Activated naive CD4-positive, alpha-beta T cell treated with anti-CD3 and anti-CD28 coated beads for 36 hours (primary cell): ENCODE measurements at regions not wholly inside any gene's neighbourhood (a gene's known extent, or its start where the extent isn't known, plus 50 kb on each side); places are given as distances from the start of the nearest gene placed in this dataset.
"Not testable (repeated sequence)": the region's sequence is repeated elsewhere in the genome, so short reads cannot be mapped to it uniquely, and the experiment has no call there.

ENCODE experiments used
- CTCF ChIA-PET: fragments of 350-600 bp; sonication (Branson Sonifier 250); formaldehyde crosslinking; loops from one replicate; lab custom pipeline; 2021; ENCODE audit warnings: antibody characterized with exemption; lab: Charles Lee
- DNase-seq: peaks from one replicate; pipeline ENCODE4 v3.0.0-alpha.2; 2020
- H3K27ac Mint-ChIP-seq: one replicate; pipeline ENCODE4 v1.8.0; 2021; ENCODE audit warnings: mild to moderate bottlenecking, mixed read lengths
- H3K27me3 Mint-ChIP-seq: one replicate; pipeline ENCODE4 v1.8.0; 2021; ENCODE audit warnings: low read depth, mixed read lengths
- H3K36me3 Mint-ChIP-seq: one replicate; pipeline ENCODE4 v1.8.0; 2021; ENCODE audit warnings: low read depth, mixed read lengths
- H3K4me1 Mint-ChIP-seq: one replicate; pipeline ENCODE4 v1.8.0; 2021; ENCODE audit warnings: low read depth, mixed read lengths
- H3K4me3 Mint-ChIP-seq: one replicate; pipeline ENCODE4 v1.8.0; 2021; ENCODE audit warnings: mild to moderate bottlenecking, moderate library complexity, mixed read lengths
- H3K9me3 Mint-ChIP-seq: one replicate; pipeline ENCODE4 v1.8.0; 2021; ENCODE audit warnings: mixed read lengths
- intact Hi-C: fragments of 100-400 bp; cut with micrococcal nuclease; formaldehyde crosslinking; loops from one replicate; pipeline ENCODE4 v1.15.1; 2023

DNA sequence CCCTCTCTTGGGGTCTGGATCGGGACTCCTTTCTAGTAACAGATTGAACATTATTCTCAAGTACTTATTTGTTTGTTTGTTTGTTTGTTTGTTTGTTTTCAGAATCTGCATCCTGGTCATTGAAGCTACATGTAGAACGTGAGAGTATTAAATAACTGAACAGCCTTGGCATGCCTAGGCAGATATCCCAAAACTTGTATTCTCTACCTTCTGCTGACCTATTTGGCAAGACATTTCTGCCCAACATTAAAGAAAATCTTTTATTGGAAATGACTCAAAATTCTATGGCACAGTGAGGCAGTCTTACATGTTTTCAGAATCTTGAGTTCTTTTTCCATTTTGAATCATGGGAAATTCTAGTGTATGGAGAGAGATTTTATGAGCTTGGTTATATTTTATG lies 165.1 kb upstream of the CNOT2 start:
- Mint-ChIP-seq H3K9me3 (peaks cover 2% of the 10 kb centered on the region), H3K27ac (no peak overlapping the region), H3K4me1 (no peaks in the 10 kb centered on the region), H3K36me3 (no peaks in the 10 kb centered on the region), H3K4me3 (no peak overlapping the region), H3K27me3 (no peaks in the 10 kb centered on the region)
- DNase-seq, result no peak
- intact Hi-C loops, result no loop called here
- CTCF ChIA-PET, result no interaction called here

DNA sequence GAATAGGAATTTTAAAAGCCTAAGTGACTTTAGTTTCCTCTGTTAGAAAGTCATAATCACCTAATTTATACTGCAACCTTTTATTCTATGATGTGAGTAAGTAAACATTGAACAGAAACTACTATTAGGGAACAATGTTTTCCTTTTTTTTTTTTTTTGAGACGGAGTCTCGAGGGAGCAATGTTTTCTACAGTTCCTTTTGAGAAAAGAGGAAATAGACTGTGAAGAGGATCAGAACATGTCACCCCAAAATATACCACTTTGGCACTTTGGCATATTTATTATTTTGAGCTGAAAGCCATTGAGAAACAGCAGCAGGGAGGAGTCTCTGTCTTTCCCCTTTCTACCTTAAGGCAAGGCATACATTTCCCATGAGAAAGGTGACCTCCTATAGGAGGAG lies 162.7 kb upstream of the CNOT2 start:
- H3K4me1 Mint-ChIP-seq, result no peaks in the 10 kb centered on the region
- H3K27me3 Mint-ChIP-seq, result no peaks in the 10 kb centered on the region
- no peak overlapping the region for H3K4me3 Mint-ChIP-seq
- no peaks in the 10 kb centered on the region for H3K36me3 Mint-ChIP-seq
- no peak for DNase-seq
- peaks cover 2% of the 10 kb centered on the region for H3K9me3 Mint-ChIP-seq
- H3K27ac Mint-ChIP-seq, result no peak overlapping the region
- intact Hi-C loops, result no loop called here
- CTCF ChIA-PET, result no interaction called here

DNA sequence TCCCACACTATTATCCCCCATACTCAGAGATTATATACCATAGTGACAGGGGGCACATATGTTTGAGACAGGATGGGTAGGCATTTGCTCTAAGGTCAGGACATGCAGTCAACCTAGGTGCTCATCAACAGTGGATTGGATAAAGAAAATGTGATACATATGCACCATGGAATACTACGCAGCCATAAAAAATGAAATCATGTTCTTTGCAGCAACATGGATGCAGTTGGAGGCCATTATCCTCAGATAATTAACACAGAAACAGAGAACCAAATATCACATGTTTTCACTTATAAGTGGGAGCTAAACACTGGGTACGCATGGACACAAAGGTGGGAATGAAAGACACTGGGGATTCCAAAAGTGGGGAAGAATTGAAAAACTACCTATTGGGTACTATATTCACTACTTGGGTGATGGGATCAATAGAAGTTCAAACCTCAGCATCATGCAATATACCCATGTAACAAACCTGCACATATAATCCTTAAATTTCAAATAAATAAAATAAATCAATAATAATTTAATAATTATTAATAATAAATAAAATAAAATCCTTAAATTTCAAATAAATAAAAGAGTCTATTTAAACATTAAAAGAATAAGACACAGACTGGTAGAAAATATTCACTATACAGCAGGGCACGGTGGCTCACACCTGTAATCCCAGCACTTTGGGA lies 160.1 kb upstream of the CNOT2 start:
- Mint-ChIP-seq H3K4me3 (no peak overlapping the region), H3K27me3 (no peaks in the 10 kb centered on the region), H3K9me3 (peaks cover 2% of the 10 kb centered on the region), H3K27ac (no peak overlapping the region), H3K36me3 (no peaks in the 10 kb centered on the region), H3K4me1 (no peaks in the 10 kb centered on the region)
- intact Hi-C loops, result no loop called here
- no peak for DNase-seq
- CTCF ChIA-PET, result no interaction called here

DNA sequence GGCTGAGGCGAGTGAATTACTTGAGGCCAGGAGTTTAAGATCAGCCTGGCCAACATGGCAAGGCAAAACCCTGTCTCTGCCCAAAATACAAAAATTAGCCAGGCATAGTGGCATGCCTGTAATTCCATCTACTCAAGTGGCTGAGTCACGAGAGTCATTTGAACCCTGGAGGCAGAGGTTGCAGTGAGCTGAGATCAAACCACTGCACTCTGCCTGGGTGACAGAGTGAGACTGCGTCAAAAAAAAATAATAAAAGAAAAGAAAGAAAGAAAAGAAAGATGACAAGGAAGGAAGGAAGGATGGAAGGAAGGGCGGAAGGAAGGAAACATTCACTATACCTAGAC lies 159.6 kb upstream of the CNOT2 start:
- H3K9me3 Mint-ChIP-seq, result peaks cover 2% of the 10 kb centered on the region
- no peaks in the 10 kb centered on the region for H3K4me1 Mint-ChIP-seq
- H3K36me3 Mint-ChIP-seq, result no peaks in the 10 kb centered on the region
- no peaks in the 10 kb centered on the region for H3K27me3 Mint-ChIP-seq
- H3K27ac Mint-ChIP-seq, result no peak overlapping the region
- intact Hi-C loops, result no loop called here
- CTCF ChIA-PET, result interaction anchor here (0.6 kb wide), 1 partner anchor 496 kb away, joined by 3 read pairs; no protein-coding TSS in a partner anchor
- H3K4me3 Mint-ChIP-seq, result no peak overlapping the region
- DNase-seq, result no peak

DNA sequence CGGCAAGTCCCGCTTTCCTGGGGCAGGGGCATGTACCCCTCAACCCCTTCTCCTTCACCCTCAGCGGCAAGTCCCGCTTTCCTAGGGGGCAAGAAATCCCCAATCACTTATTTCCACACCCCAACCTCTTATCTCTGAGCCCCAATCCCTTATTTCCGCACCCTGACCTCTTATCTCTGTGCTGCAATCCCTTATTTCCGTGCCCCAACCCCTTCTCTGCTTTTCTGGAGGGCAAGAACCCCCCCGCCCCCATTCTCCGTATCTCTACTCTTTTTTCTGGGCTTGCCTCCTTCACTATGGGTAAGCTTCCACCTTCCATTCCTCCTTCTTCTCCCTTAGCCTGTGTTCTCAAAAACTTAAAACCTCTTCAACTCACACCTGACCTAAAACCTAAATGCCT lies 156.9 kb upstream of the CNOT2 start:
- H3K27me3 Mint-ChIP-seq, intact Hi-C loops, CTCF ChIA-PET, H3K4me3 Mint-ChIP-seq, H3K36me3 Mint-ChIP-seq, DNase-seq, H3K9me3 Mint-ChIP-seq, H3K4me1 Mint-ChIP-seq, H3K27ac Mint-ChIP-seq: not testable (repeated sequence)

DNA sequence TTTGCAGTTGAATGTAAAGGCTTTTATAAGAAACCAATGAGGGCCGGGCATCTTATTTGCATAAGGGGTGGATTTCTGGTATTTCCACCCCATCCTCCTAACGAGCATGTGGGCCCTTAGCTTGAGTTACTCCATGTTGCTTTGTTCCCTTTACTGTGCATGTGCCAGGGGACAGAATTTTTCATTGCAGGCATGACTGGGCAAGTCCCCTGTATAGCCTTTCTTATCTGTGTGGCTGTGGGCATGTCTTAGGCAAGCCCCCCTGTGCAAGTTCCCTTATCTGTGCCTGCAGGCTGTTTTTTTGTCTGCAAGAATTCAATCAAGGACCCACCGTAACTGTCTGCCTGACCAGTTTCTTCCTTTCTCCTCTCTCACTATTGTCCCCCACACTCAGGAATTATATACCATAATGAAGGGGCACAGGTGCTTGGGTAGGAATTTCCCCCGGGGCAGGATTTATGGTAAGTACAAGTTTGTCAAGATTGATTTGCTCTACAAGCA lies 152.2 kb upstream of the CNOT2 start:
- DNase-seq, result no peak
- intact Hi-C loops, result no loop called here
- H3K4me3 Mint-ChIP-seq, result no peak overlapping the region
- CTCF ChIA-PET, result no interaction called here
- H3K36me3 Mint-ChIP-seq, result no peaks in the 10 kb centered on the region
- H3K4me1 Mint-ChIP-seq, result no peaks in the 10 kb centered on the region
- H3K27ac Mint-ChIP-seq, result no peak overlapping the region
- H3K9me3 Mint-ChIP-seq, result no peaks in the 10 kb centered on the region
- H3K27me3 Mint-ChIP-seq, result peaks cover 2% of the 10 kb centered on the region

DNA sequence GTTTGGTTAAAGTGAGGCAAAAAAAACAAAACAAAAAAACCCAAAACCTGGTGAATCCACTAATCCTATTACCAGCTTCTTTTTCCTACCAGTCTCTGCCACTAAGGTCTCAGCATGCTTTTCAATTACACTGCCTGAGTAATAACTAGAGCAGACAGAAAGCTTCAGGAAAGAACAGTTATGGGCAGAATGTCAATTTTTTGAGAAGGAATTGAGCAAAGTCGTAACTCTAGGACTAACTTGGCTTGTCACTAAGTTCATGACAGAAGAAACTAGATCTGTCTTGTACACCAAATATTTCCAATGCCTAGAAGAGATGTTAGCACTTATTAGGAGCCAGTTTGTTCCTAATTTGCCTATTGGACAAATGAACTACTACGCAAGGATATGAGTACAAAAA lies 148.8 kb upstream of the CNOT2 start:
- CTCF ChIA-PET, result interaction anchor here (0.7 kb wide), 1 partner anchor 221 kb away, joined by 3 read pairs; no protein-coding TSS in a partner anchor
- no peaks in the 10 kb centered on the region for H3K9me3 Mint-ChIP-seq
- no peak overlapping the region for H3K27ac Mint-ChIP-seq
- H3K27me3 Mint-ChIP-seq, result peaks cover 2% of the 10 kb centered on the region
- no peaks in the 10 kb centered on the region for H3K36me3 Mint-ChIP-seq
- no peak overlapping the region for H3K4me3 Mint-ChIP-seq
- intact Hi-C loops, result no loop called here
- H3K4me1 Mint-ChIP-seq, result no peaks in the 10 kb centered on the region
- DNase-seq, result no peak

DNA sequence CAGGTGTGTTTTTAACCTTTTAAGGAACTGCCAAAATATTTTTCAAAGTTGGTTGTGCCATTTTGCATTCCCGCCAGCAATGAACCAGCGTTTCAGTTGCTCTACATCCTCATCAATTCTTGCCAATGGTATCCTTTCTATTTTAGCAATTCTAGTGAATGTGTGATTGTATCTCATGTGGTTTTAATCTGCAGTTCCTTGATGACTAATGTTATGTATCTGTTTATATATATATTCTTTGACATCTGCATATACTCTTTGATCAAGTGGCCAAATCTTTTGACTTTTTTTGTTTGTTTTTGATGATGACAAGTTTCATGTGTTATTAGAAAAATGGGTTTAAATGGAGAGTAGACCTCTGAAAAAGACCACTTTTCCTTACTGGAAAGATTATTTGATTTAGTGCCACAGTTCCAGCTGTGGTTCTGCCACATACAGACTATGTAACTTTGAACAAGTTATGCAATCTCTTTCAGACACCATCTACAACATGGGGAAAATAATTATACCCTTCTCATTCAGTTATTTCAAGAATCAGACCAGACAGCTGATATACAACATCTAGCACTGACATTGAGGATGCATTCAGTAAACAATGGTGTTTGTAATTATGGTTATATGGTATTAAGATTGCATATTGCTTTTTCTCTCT lies 146.3 kb upstream of the CNOT2 start:
- no peak overlapping the region for H3K4me3 Mint-ChIP-seq
- H3K36me3 Mint-ChIP-seq, result no peaks in the 10 kb centered on the region
- no peaks in the 10 kb centered on the region for H3K27me3 Mint-ChIP-seq
- no peak overlapping the region for H3K27ac Mint-ChIP-seq
- CTCF ChIA-PET, result interaction anchor here (0.7 kb wide), 1 partner anchor 65 kb away, joined by 3 read pairs; no protein-coding TSS in a partner anchor
- no peak for DNase-seq
- intact Hi-C loops, result no loop called here
- no peaks in the 10 kb centered on the region for H3K4me1 Mint-ChIP-seq
- no peaks in the 10 kb centered on the region for H3K9me3 Mint-ChIP-seq

DNA sequence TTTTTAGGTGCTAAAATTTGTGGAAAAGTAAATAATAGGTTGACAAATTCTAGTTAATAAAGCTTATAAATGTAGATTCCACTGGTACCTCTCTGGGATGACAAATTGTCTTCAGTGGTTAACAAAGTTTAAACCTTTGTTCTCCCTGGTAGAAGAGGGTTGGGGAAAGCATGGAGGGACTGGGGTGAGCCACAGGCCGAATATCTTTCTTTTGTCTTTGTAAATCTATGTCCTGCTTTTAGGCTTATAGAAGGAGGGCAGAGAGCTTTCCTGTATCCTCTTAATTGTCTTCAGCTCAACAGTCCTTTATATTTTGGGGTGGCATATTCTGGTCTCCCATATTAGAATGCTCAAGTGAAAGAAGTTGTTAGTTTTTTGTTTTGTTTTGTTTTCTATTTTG lies 142.2 kb upstream of the CNOT2 start:
- Mint-ChIP-seq H3K27ac (no peak overlapping the region), H3K27me3 (no peaks in the 10 kb centered on the region), H3K4me3 (no peak overlapping the region), H3K4me1 (no peaks in the 10 kb centered on the region), H3K36me3 (no peaks in the 10 kb centered on the region), H3K9me3 (no peaks in the 10 kb centered on the region)
- no peak for DNase-seq
- CTCF ChIA-PET, result no interaction called here
- intact Hi-C loops, result no loop called here

DNA sequence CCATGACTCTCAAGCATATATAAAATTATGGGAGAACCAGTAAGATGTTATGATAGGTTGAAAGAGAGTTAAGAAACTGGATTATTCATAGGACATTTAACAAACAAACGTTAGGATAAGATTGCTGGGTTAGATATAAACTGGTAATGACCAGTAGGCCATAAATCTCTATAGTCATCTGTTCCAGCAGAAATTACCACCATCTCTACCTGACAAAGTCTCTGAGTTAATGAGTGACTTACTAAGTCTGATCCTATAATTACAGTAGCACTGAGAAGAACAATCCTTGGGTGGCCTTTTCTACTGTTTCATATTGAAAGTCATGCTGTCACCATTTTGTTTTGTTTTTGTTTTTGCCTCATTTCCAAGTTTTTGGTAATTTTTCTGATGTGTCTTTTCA lies 136.9 kb upstream of the CNOT2 start:
- no peak overlapping the region for H3K27ac Mint-ChIP-seq
- CTCF ChIA-PET, result no interaction called here
- peaks cover 14% of the 10 kb centered on the region for H3K9me3 Mint-ChIP-seq
- H3K4me3 Mint-ChIP-seq, result no peak overlapping the region
- intact Hi-C loops, result no loop called here
- DNase-seq, result no peak
- H3K27me3 Mint-ChIP-seq, result peaks cover 5% of the 10 kb centered on the region
- H3K4me1 Mint-ChIP-seq, result no peaks in the 10 kb centered on the region
- no peaks in the 10 kb centered on the region for H3K36me3 Mint-ChIP-seq

DNA sequence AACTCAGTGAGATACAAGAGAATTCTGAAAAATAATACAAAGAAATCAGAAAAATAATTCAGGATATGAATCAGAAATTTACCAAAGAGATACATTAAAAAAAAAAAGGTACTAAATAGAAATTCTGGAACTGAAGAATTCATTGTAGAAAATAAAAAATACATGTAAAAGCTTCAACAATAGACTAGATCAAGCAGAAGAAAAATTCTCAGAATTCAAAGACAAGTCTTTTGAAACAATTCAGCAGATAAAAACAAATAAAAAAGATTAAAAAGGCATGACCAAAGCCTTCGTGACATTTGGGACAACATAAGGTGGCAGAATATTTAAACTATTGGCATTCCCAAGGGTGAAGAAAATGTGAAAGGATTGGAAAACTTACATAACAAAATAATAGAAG lies 133.1 kb upstream of the CNOT2 start:
- no peaks in the 10 kb centered on the region for H3K4me1 Mint-ChIP-seq
- H3K36me3 Mint-ChIP-seq, result no peaks in the 10 kb centered on the region
- no peak for DNase-seq
- H3K27ac Mint-ChIP-seq, result no peak overlapping the region
- intact Hi-C loops, result no loop called here
- H3K4me3 Mint-ChIP-seq, result no peak overlapping the region
- peaks cover 18% of the 10 kb centered on the region for H3K9me3 Mint-ChIP-seq
- CTCF ChIA-PET, result interaction anchor here (0.6 kb wide), 1 partner anchor 555 kb away, joined by 4 read pairs; no protein-coding TSS in a partner anchor
- peaks cover 10% of the 10 kb centered on the region for H3K27me3 Mint-ChIP-seq

DNA sequence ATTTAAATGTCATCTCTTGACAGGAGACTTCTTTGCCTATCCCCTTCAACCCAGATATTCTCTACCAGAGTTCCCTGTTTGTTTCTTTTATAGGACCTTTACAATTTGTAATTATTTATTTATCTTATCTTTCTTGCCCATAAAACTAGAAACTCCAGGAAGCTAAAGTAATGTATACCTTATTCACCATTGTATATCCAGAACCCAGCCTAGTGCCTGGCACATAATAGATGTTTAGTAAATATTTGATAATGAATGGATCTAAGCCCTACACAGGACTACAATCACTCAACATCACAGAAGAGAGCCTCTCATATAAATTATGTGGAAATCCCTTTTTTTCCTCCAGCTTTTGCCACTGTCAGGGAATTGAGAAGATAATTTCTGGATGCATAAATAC lies 125.6 kb upstream of the CNOT2 start:
- Mint-ChIP-seq H3K27ac (no peak overlapping the region), H3K4me3 (no peak overlapping the region), H3K4me1 (no peaks in the 10 kb centered on the region), H3K9me3 (no peaks in the 10 kb centered on the region), H3K27me3 (no peaks in the 10 kb centered on the region), H3K36me3 (no peaks in the 10 kb centered on the region)
- CTCF ChIA-PET, result no interaction called here
- no peak for DNase-seq
- intact Hi-C loops, result no loop called here

DNA sequence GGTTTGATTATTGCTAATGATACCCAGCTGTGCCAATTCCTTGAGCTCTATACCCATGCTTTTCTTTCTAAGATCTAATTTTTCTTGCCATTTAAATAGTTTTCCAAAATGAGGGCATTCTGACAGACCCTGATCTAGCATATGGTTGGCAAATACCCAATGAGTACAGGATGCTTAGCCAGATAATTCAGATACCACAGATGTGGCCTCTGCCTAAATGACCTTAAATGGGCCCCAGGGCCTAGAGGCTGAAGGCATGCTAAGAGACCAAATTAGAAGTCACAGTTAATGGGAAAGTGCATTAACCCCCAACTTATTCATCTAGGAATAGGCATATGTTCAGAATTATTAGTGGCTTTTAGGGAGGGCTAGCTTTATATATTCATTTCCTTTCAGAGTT lies 122.3 kb upstream of the CNOT2 start:
- no peak overlapping the region for H3K4me3 Mint-ChIP-seq
- no peaks in the 10 kb centered on the region for H3K27me3 Mint-ChIP-seq
- no peak overlapping the region for H3K27ac Mint-ChIP-seq
- CTCF ChIA-PET, result no interaction called here
- H3K9me3 Mint-ChIP-seq, result no peaks in the 10 kb centered on the region
- no peak for DNase-seq
- H3K36me3 Mint-ChIP-seq, result no peaks in the 10 kb centered on the region
- intact Hi-C loops, result no loop called here
- H3K4me1 Mint-ChIP-seq, result no peaks in the 10 kb centered on the region
